Glutamatergic neuron (in vitro differentiated cells): ENCODE measurements at regions not wholly inside any gene's neighbourhood (a gene's known extent, or its start where the extent isn't known, plus 50 kb on each side); places are given as distances from the start of the nearest gene placed in this dataset.

ENCODE experiments used
- DNase-seq: peaks from one replicate; pipeline ENCODE4 v3.0.0; 2022
- H3K27ac Mint-ChIP-seq: one replicate; pipeline ENCODE4 v1.8.0; 2020; ENCODE audit warnings: mild to moderate bottlenecking, mixed read lengths, inconsistent platforms; ENCODE audit not compliant: unreplicated experiment
- H3K27me3 Mint-ChIP-seq: one replicate; pipeline ENCODE4 v1.8.0; 2020; ENCODE audit warnings: mild to moderate bottlenecking, moderate library complexity, mixed read lengths, inconsistent platforms; ENCODE audit not compliant: unreplicated experiment
- H3K36me3 Mint-ChIP-seq: one replicate; pipeline ENCODE4 v1.8.0; 2020; ENCODE audit warnings: mild to moderate bottlenecking, mixed read lengths, inconsistent platforms; ENCODE audit not compliant: unreplicated experiment
- H3K4me1 Mint-ChIP-seq: one replicate; pipeline ENCODE4 v1.8.0; 2020; ENCODE audit warnings: mild to moderate bottlenecking, low read depth, mixed read lengths, inconsistent platforms; ENCODE audit not compliant: unreplicated experiment
- H3K4me3 Mint-ChIP-seq: one replicate; pipeline ENCODE4 v1.8.0; 2020; ENCODE audit warnings: mild to moderate bottlenecking, mixed read lengths, inconsistent platforms; ENCODE audit not compliant: unreplicated experiment
- H3K9me3 Mint-ChIP-seq: one replicate; pipeline ENCODE4 v1.8.0; 2020; ENCODE audit warnings: mild to moderate bottlenecking, moderate library complexity, mixed read lengths, inconsistent platforms; ENCODE audit not compliant: unreplicated experiment
- TF ChIP-seq, protein P1 (sequence below): fragments of 200-600 bp; sonication (generic); IDR thresholded peaks from one replicate; pipeline ENCODE4 v1.5.0; 2021; ENCODE audit not compliant: partially characterized antibody, unreplicated experiment

DNA sequence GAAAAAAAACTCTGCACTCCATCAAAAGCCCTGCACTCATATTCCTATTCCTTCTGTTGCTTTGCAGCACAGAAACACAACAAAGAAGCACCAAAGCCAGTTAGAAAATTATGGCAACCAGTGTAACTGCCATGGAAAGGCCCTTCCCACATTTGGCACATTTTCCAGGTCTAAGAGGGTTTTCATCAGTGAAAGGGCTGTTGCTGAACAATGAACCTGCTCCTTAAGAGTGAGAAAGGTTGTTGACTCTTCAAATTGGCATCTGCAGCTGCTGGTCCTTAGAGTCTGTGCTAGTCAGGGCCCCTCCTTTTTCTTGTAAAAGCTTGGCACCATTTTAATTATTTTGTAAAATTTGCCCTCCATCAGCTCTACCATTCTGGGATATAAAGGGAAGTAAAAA, 378.7 kb upstream of the KITLG start:
- no peaks in the 10 kb centered on the region for H3K36me3 Mint-ChIP-seq
- H3K27me3 Mint-ChIP-seq: peaks cover 4% of the 10 kb centered on the region
- H3K27ac Mint-ChIP-seq: no peak overlapping the region
- H3K9me3 Mint-ChIP-seq: peaks cover 2% of the 10 kb centered on the region
- DNase-seq: no peak
- TF ChIP-seq, protein P1, sequence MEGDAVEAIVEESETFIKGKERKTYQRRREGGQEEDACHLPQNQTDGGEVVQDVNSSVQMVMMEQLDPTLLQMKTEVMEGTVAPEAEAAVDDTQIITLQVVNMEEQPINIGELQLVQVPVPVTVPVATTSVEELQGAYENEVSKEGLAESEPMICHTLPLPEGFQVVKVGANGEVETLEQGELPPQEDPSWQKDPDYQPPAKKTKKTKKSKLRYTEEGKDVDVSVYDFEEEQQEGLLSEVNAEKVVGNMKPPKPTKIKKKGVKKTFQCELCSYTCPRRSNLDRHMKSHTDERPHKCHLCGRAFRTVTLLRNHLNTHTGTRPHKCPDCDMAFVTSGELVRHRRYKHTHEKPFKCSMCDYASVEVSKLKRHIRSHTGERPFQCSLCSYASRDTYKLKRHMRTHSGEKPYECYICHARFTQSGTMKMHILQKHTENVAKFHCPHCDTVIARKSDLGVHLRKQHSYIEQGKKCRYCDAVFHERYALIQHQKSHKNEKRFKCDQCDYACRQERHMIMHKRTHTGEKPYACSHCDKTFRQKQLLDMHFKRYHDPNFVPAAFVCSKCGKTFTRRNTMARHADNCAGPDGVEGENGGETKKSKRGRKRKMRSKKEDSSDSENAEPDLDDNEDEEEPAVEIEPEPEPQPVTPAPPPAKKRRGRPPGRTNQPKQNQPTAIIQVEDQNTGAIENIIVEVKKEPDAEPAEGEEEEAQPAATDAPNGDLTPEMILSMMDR: no peak
- H3K4me1 Mint-ChIP-seq: no peaks in the 10 kb centered on the region
- no peak overlapping the region for H3K4me3 Mint-ChIP-seq

DNA sequence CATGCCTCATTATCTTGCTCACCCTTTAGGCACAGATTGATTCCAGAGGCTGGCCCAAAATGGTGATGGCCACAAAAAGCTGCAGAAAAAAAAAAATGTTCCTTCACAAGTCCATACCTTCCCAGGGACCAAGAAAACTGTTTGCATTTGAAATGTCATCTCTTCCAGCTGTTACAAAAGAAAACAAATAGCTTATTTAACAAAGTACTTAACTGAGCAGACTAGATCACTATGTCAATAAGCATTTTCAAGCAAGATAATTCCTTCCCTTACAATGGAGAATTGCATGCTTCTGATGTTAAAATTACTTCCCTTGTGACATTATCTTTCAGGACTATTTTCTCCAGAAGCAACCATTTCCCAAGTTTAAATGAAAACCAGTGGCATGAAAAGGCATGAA, 377.9 kb upstream of the KITLG start:
- H3K4me1 Mint-ChIP-seq: no peaks in the 10 kb centered on the region
- H3K27me3 Mint-ChIP-seq: peaks cover 4% of the 10 kb centered on the region
- no peak overlapping the region for H3K27ac Mint-ChIP-seq
- H3K36me3 Mint-ChIP-seq: no peaks in the 10 kb centered on the region
- H3K9me3 Mint-ChIP-seq: peaks cover 2% of the 10 kb centered on the region
- DNase-seq: no peak
- TF ChIP-seq, protein P1: no peak
- no peak overlapping the region for H3K4me3 Mint-ChIP-seq

DNA sequence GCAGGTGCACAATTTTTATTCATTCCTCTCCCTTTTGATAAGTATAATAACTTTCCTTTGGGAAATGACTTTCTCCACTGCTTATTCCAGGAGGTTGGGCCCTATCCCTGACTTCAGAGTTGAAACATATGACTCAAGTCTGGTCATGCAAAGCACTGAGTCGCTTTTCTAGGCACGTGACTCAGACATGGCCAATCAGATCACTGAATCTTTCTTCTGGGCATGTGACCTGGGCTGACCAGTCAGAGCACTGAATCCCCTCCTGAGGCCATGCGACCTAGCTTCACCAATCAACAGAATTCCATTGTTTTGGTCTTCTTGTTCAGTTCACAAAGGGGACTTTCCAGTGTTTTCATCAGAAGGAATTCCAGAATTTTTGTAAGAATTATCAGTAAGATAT, 377.1 kb upstream of the KITLG start:
- H3K36me3 Mint-ChIP-seq: no peaks in the 10 kb centered on the region

DNA sequence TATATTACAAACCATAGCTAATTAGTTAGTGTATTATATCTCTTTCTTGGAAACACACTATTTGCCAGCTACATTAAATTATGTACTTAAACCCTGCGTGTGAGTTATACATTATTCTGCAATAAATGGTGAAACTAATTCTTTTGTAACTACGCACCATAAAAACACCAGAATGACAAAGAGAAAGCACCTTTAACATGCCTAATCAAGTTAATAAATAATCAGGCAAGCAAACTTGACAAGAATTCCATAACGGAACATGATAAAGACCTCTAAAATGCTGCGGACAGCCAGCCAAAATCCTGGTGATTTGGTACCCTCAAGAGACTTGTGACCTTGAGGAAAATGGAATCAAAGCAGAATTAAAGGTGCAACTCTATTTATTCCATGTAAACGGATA, 375.3 kb upstream of the KITLG start:
- no peaks in the 10 kb centered on the region for H3K9me3 Mint-ChIP-seq
- H3K36me3 Mint-ChIP-seq: no peaks in the 10 kb centered on the region
- TF ChIP-seq, protein P1: no peak
- no peak overlapping the region for H3K27ac Mint-ChIP-seq
- DNase-seq: no peak
- H3K4me1 Mint-ChIP-seq: no peaks in the 10 kb centered on the region
- H3K27me3 Mint-ChIP-seq: peaks cover 4% of the 10 kb centered on the region
- H3K4me3 Mint-ChIP-seq: no peak overlapping the region

More for the DNA sequence above, 377.1 kb upstream of the KITLG start:
- Mint-ChIP-seq H3K27me3 (peaks cover 4% of the 10 kb centered on the region), H3K4me1 (no peaks in the 10 kb centered on the region), H3K27ac (no peak overlapping the region), H3K4me3 (no peak overlapping the region), H3K9me3 (peaks cover 2% of the 10 kb centered on the region)
- TF ChIP-seq, protein P1: no peak
- DNase-seq: no peak

DNA sequence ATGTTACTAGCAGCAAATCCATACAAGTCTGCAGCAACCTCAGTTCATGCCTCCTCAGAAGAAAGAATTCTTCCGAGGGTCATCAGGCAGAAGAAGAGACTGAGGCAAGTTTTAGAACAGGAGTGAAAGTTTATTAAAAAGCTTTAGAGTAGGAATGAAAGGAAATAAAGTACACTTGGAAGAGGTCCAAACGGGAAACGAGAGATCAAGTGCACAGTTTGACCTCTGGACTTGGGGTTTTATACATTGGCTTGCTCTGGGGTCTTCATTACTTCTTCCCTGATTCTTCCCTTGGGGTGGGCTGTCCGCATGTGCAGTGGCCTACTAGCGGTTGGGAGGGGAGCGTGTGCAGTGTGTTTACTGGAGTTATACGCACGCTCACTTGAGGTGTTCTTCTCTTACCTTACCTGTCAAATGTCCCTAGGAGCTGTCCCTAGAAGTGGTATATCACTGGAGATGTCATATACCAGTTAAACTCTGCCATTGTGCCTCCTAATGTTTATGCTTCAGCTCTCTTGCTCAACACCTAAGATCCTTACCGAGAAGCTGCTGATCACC, 372.8 kb upstream of the KITLG start:
- Mint-ChIP-seq H3K36me3 (no peaks in the 10 kb centered on the region), H3K27me3 (no peaks in the 10 kb centered on the region), H3K4me3 (no peak overlapping the region), H3K4me1 (no peaks in the 10 kb centered on the region), H3K27ac (no peak overlapping the region), H3K9me3 (no peaks in the 10 kb centered on the region)
- TF ChIP-seq, protein P1: no peak
- no peak for DNase-seq
